ENCODE measurements at regions not wholly inside any gene's neighbourhood (a gene's known extent, or its start where the extent isn't known, plus 50 kb on each side); places are given as distances from the start of the nearest gene placed in this dataset.

GRCh38 chr2:58304843-58305242, 63.7 kb upstream of the FANCL start:
- Mint-ChIP-seq H3K9me3 (no peaks in the 10 kb centered on the region), H3K27me3 (no peaks in the 10 kb centered on the region), H3K27ac (ENCODE audit: low read depth) (no peak overlapping the region), H3K4me3 (no peak overlapping the region), H3K4me1 (no peaks in the 10 kb centered on the region), H3K36me3 (ENCODE audit: insufficient read depth) (no peaks in the 10 kb centered on the region)
- ATAC-seq (replicated peaks; ENCODE audit: extremely low read depth, poor library complexity, severe bottlenecking) (no peak), DNase-seq (ENCODE audit: low spot score in 2 of 2) (no peak)

- DNase-seq (ENCODE audit: low spot score in 2 of 2) (no peak), ATAC-seq (replicated peaks; ENCODE audit: extremely low read depth, poor library complexity, severe bottlenecking) (no peak)
- H3K4me3 Mint-ChIP-seq = no peak overlapping the region
- no peaks in the 10 kb centered on the region for H3K4me1 Mint-ChIP-seq
- no peak overlapping the region for H3K27ac Mint-ChIP-seq (ENCODE audit: low read depth)
- H3K36me3 Mint-ChIP-seq (ENCODE audit: insufficient read depth) = no peaks in the 10 kb centered on the region
- H3K9me3 Mint-ChIP-seq = no peaks in the 10 kb centered on the region
- H3K27me3 Mint-ChIP-seq = peaks cover 12% of the 10 kb centered on the region
Measured at GRCh38 chr2:58299123-58299522, 58.0 kb upstream of the FANCL start.

GRCh38 chr2:58293056-58293455, 51.9 kb upstream of the FANCL start:
- peaks cover 43% of the 10 kb centered on the region for H3K27me3 Mint-ChIP-seq
- H3K36me3 Mint-ChIP-seq (ENCODE audit: insufficient read depth) = no peaks in the 10 kb centered on the region
- no peaks in the 10 kb centered on the region for H3K9me3 Mint-ChIP-seq
- DNase-seq (ENCODE audit: low spot score in 2 of 2) (no peak), ATAC-seq (replicated peaks; ENCODE audit: extremely low read depth, poor library complexity, severe bottlenecking) (no peak)
- H3K4me3 Mint-ChIP-seq = no peak overlapping the region
- H3K27ac Mint-ChIP-seq (ENCODE audit: low read depth) = no peak overlapping the region
- H3K4me1 Mint-ChIP-seq = no peaks in the 10 kb centered on the region

- ATAC-seq (replicated peaks; ENCODE audit: extremely low read depth, poor library complexity, severe bottlenecking) (no peak), DNase-seq (ENCODE audit: low spot score in 2 of 2) (no peak)
- Mint-ChIP-seq H3K36me3 (ENCODE audit: insufficient read depth) (no peaks in the 10 kb centered on the region), H3K4me1 (no peaks in the 10 kb centered on the region), H3K9me3 (no peaks in the 10 kb centered on the region), H3K27ac (ENCODE audit: low read depth) (no peak overlapping the region), H3K4me3 (no peak overlapping the region), H3K27me3 (peaks cover 43% of the 10 kb centered on the region)
Measured at GRCh38 chr2:58291726-58292438, 50.8 kb upstream of the FANCL start.
